NCI-H774 (cell line): ENCODE measurements at regions not wholly inside any gene's neighbourhood (a gene's known extent, or its start where the extent isn't known, plus 50 kb on each side); places are given as distances from the start of the nearest gene placed in this dataset.

ENCODE experiments used
- DNase-seq: peaks from one replicate; lab custom pipeline; 2025; lab: John Stamatoyannopoulos, UW

- no peak for DNase-seq
Measured at GRCh38 chrX:124829930-124830329, 483.6 kb downstream of the SH2D1A start.

GRCh38 chrX:124836786-124837185 is 482.9 kb upstream of the TEX13C start:
- no peak for DNase-seq

- DNase-seq = no peak
Measured at GRCh38 chrX:124842205-124842604, 477.5 kb upstream of the TEX13C start.

GRCh38 chrX:124860736-124861135 is 458.9 kb upstream of the TEX13C start:
- no peak for DNase-seq

GRCh38 chrX:124862301-124862700 is 457.4 kb upstream of the TEX13C start:
- peak; percentile 14 for DNase-seq

GRCh38 chrX:124863303-124863702 is 456.4 kb upstream of the TEX13C start:
- no peak for DNase-seq

- DNase-seq = no peak
Measured at GRCh38 chrX:124887572-124887971, 432.1 kb upstream of the TEX13C start.

- DNase-seq = peak; percentile 22
Measured at GRCh38 chrX:124895947-124896346, 423.7 kb upstream of the TEX13C start.

- DNase-seq = no peak
Measured at GRCh38 chrX:124902953-124903352, 416.7 kb upstream of the TEX13C start.

GRCh38 chrX:124910611-124911010 is 409.1 kb upstream of the TEX13C start:
- no peak for DNase-seq

GRCh38 chrX:124917011-124917410 is 402.7 kb upstream of the TEX13C start:
- no peak for DNase-seq

GRCh38 chrX:124925681-124926080 is 394.0 kb upstream of the TEX13C start:
- DNase-seq = peak; percentile 75

GRCh38 chrX:124931241-124931640 is 388.4 kb upstream of the TEX13C start:
- peak; percentile 50 for DNase-seq

GRCh38 chrX:124931958-124932357 is 387.7 kb upstream of the TEX13C start:
- DNase-seq = no peak

- DNase-seq = no peak
Measured at GRCh38 chrX:124938715-124939114, 381.0 kb upstream of the TEX13C start.

- no peak for DNase-seq
Measured at GRCh38 chrX:124940531-124940930, 379.1 kb upstream of the TEX13C start.

- no peak for DNase-seq
Measured at GRCh38 chrX:124954402-124954801, 365.3 kb upstream of the TEX13C start.

GRCh38 chrX:124960454-124960853 is 359.2 kb upstream of the TEX13C start:
- DNase-seq = no peak

- DNase-seq = no peak
Measured at GRCh38 chrX:124963717-124964116, 356.0 kb upstream of the TEX13C start, which contains the start of gene TENM1. Gene TENM1, minus strand, starts transcription at chrX:124963817.

GRCh38 chrX:124975456-124975855 is 344.2 kb upstream of the TEX13C start:
- no peak for DNase-seq

- DNase-seq = no peak
Measured at GRCh38 chrX:124981420-124981819, 338.3 kb upstream of the TEX13C start.

GRCh38 chrX:124984140-124984813 is 335.4 kb upstream of the TEX13C start:
- no peak for DNase-seq

GRCh38 chrX:124986284-124986683 is 333.4 kb upstream of the TEX13C start:
- DNase-seq = no peak

GRCh38 chrX:124993735-124994134 is 325.9 kb upstream of the TEX13C start:
- DNase-seq = no peak
